DMS114 treated with DMSO at 0.1 percent for 48 hours (cell line): ENCODE measurements at regions not wholly inside any gene's neighbourhood (a gene's known extent, or its start where the extent isn't known, plus 50 kb on each side); places are given as distances from the start of the nearest gene placed in this dataset.
"Not testable (repeated sequence)": the region's sequence is repeated elsewhere in the genome, so short reads cannot be mapped to it uniquely, and the experiment has no call there.

Experiments
- DNase-seq: peaks from one replicate; lab custom pipeline; 2025; ENCODE audit not compliant: unreplicated experiment; lab: John Stamatoyannopoulos, UW

- not testable (repeated sequence) for DNase-seq
Observed at GRCh38 chr3:20921112-20921511, 735.1 kb upstream of the SGO1 start.

GRCh38 chr3:20916951-20917606 lies 731.1 kb upstream of the SGO1 start:
- no peak for DNase-seq

GRCh38 chr3:20914310-20914709 lies 728.3 kb upstream of the SGO1 start:
- DNase-seq: no peak

GRCh38 chr3:20912406-20912805 lies 726.4 kb upstream of the SGO1 start:
- DNase-seq: no peak

GRCh38 chr3:20909511-20909910 lies 723.5 kb upstream of the SGO1 start:
- no peak for DNase-seq

GRCh38 chr3:20905210-20905805 lies 719.3 kb upstream of the SGO1 start:
- no peak for DNase-seq

GRCh38 chr3:20904671-20905070 lies 718.7 kb upstream of the SGO1 start:
- DNase-seq: no peak

GRCh38 chr3:20898962-20899361 lies 713.0 kb upstream of the SGO1 start:
- no peak for DNase-seq

- no peak for DNase-seq
Observed at GRCh38 chr3:20890111-20890519, 704.1 kb upstream of the SGO1 start.

- DNase-seq: no peak
Observed at GRCh38 chr3:20878691-20879090, 692.7 kb upstream of the SGO1 start.

- no peak for DNase-seq
Observed at GRCh38 chr3:20873235-20873634, 687.2 kb upstream of the SGO1 start.

GRCh38 chr3:20870106-20870899 lies 684.3 kb upstream of the SGO1 start:
- no peak for DNase-seq

- DNase-seq: no peak
Observed at GRCh38 chr3:20865803-20866202, 679.8 kb upstream of the SGO1 start.

- DNase-seq: no peak
Observed at GRCh38 chr3:20861454-20861853, 675.4 kb upstream of the SGO1 start.

- no peak for DNase-seq
Observed at GRCh38 chr3:20857636-20858035, 671.6 kb upstream of the SGO1 start.

GRCh38 chr3:20853890-20854289 lies 667.9 kb upstream of the SGO1 start:
- DNase-seq: no peak

- DNase-seq: no peak
Observed at GRCh38 chr3:20852712-20853111, 666.7 kb upstream of the SGO1 start.

GRCh38 chr3:20849975-20850374 lies 664.0 kb upstream of the SGO1 start:
- no peak for DNase-seq

GRCh38 chr3:20846832-20847231 lies 660.8 kb upstream of the SGO1 start:
- DNase-seq: no peak

- DNase-seq: no peak
Observed at GRCh38 chr3:20846066-20846465, 660.1 kb upstream of the SGO1 start.

- DNase-seq: no peak
Observed at GRCh38 chr3:20844851-20845250, 658.8 kb upstream of the SGO1 start.
